SK-N-SH (cell line): ENCODE measurements at regions not wholly inside any gene's neighbourhood (a gene's known extent, or its start where the extent isn't known, plus 50 kb on each side); places are given as distances from the start of the nearest gene placed in this dataset.
A peak's percentile ranks its signal among the peaks of the same experiment; 100 is the strongest.

ENCODE experiments used
- CTCF ChIA-PET: fragments of 300-600, 350-600 bp; formaldehyde crosslinking; extraction: SDS; loops from one replicate; lab custom pipeline; 2021; lab: Yijun Ruan, JAX
- POLR2A ChIA-PET: fragments of 350-600 bp; sonication (Branson Sonifier 250); formaldehyde crosslinking; extraction: SDS; loops from one replicate; lab custom pipeline; 2020; ENCODE audit warnings: antibody characterized with exemption, inconsistent platforms; lab: Yijun Ruan, JAX
- DNase-seq: peaks from one replicate; pipeline ENCODE4 v3.0.0; 2012
- H2AFZ ChIP-seq: fragments of 200-600 bp; sonication (generic); 2 replicates; pipeline ENCODE4 v1.8.1; 2016; ENCODE audit warnings: antibody characterized with exemption, mild to moderate bottlenecking, low read depth
- H3F3A ChIP-seq: fragments of 200-600 bp; sonication (generic); replicated peaks from 2 replicates; pipeline ENCODE3; 2016; ENCODE audit warnings: antibody characterized with exemption, mild to moderate bottlenecking; ENCODE audit not compliant: insufficient read depth
- H3K27ac ChIP-seq, 2 experiments: fragments of 200-500 bp in 1 of 2; fragments of 200-600 bp in 1 of 2; sonication (Bioruptor generic) in 1 of 2; sonication (generic), shearing (Covaris generic) in 1 of 2; 2 replicates each; pipeline versions ENCODE4 v1.5.1 to v1.6.1; 2014 to 2016; ENCODE audit warnings: low read depth in 2 of 2, inconsistent platforms in 1 of 2, low read length in 1 of 2, mild to moderate bottlenecking in 1 of 2, mixed read lengths in 1 of 2
- H3K27me3 ChIP-seq: fragments of 200-600 bp; sonication (generic), shearing (Covaris generic); 2 replicates; pipeline ENCODE4 v1.6.1; 2016; ENCODE audit warnings: mixed run types; ENCODE audit not compliant: insufficient read depth
- H3K36me3 ChIP-seq, 2 experiments: fragments of 200-500 bp in 1 of 2; fragments of 200-600 bp in 1 of 2; sonication (Bioruptor generic) in 1 of 2; sonication (generic) in 1 of 2; replicated peaks in 1 of 2; 2 replicates each; pipeline versions ENCODE3 to v1.5.1; 2014 to 2016; ENCODE audit warnings: low read length in 1 of 2, mild to moderate bottlenecking in 1 of 2; ENCODE audit not compliant: insufficient read depth in 2 of 2, control insufficient read depth in 1 of 2
- H3K4me1 ChIP-seq, 2 experiments: fragments of 200-500 bp in 1 of 2; fragments of 200-600 bp in 1 of 2; sonication (Bioruptor generic) in 1 of 2; sonication (generic), shearing (Covaris generic) in 1 of 2; 2 replicates each; pipeline versions ENCODE4 v1.5.1 to v1.6.1; 2014 to 2016; ENCODE audit warnings: low read depth in 1 of 2, low read length in 1 of 2, mixed run types in 1 of 2; ENCODE audit not compliant: insufficient read depth in 2 of 2, control insufficient read depth in 1 of 2
- H3K4me2 ChIP-seq: fragments of 200-600 bp; sonication (generic), shearing (Covaris generic); 2 replicates; pipeline ENCODE4 v1.6.1; 2017; ENCODE audit warnings: mixed run types
- H3K4me3 ChIP-seq, 2 experiments: fragments of 200-500 bp in 1 of 2; fragments of 200-600 bp in 1 of 2; sonication (Bioruptor generic) in 1 of 2; sonication (generic), shearing (Covaris generic) in 1 of 2; 2 replicates each; pipeline versions ENCODE4 v1.5.1 to v1.8.1; 2014 to 2016; ENCODE audit warnings: low read depth in 2 of 2, inconsistent platforms in 1 of 2, low read length in 1 of 2, mild to moderate bottlenecking in 1 of 2, mixed read lengths in 1 of 2, moderate library complexity in 1 of 2
- H3K79me2 ChIP-seq: fragments of 200-600 bp; sonication (generic); 2 replicates; pipeline ENCODE4 v1.8.1; 2017; ENCODE audit warnings: mild to moderate bottlenecking; ENCODE audit not compliant: insufficient read depth
- H3K9ac ChIP-seq: fragments of 200-600 bp; sonication (generic); 2 replicates; pipeline ENCODE4 v1.6.1; 2017; ENCODE audit warnings: mixed run types
- H3K9me2 ChIP-seq: fragments of 200-600 bp; sonication (generic); 2 replicates; pipeline ENCODE4 v1.6.1; 2017; ENCODE audit warnings: mixed run types
- H3K9me3 ChIP-seq: fragments of 200-600 bp; sonication (generic); 2 replicates; pipeline ENCODE4 v1.6.1; 2017; ENCODE audit warnings: mixed run types, mild to moderate bottlenecking, moderate library complexity
- H4K20me1 ChIP-seq: fragments of 200-600 bp; sonication (generic); 2 replicates; pipeline ENCODE4 v1.6.1; 2017; ENCODE audit warnings: mild to moderate bottlenecking, mixed run types; ENCODE audit not compliant: insufficient read depth
- NFIC ChIP-seq: IDR thresholded peaks from 2 replicates; pipeline ENCODE4 v1.4.0; 2012; ENCODE audit warnings: borderline replicate concordance
- RCOR1 ChIP-seq: fragments of 150-350 bp; IDR thresholded peaks from 2 replicates; pipeline ENCODE4 v1.6.1; 2017; ENCODE audit warnings: antibody characterized with exemption, low read length
- SIN3A ChIP-seq: IDR thresholded peaks from 2 replicates; pipeline ENCODE4 v1.6.1; 2012; ENCODE audit warnings: low read depth, mild to moderate bottlenecking, low read length, moderate library complexity, borderline replicate concordance
- TAF1 ChIP-seq: IDR thresholded peaks from 2 replicates; pipeline ENCODE4 v1.6.1; 2012; ENCODE audit warnings: low read depth, mild to moderate bottlenecking, low read length, moderate library complexity, borderline replicate concordance
- WGBS: methylation state at CpG from one replicate; pipeline ENCODE4 v1.1.6; 2017; ENCODE audit warnings: low lambda C conversion rate; 5-methylcytosine and 5-hydroxymethylcytosine counted together
- TF ChIP-seq, protein P1 (sequence below): IDR thresholded peaks from 2 replicates; pipeline ENCODE4; 2012
- TF ChIP-seq, protein P2 (sequence below): IDR thresholded peaks from 2 replicates; pipeline ENCODE4 v1.4.0; 2012; ENCODE audit warnings: low read depth
- TF ChIP-seq, protein P3 (sequence below): fragments of 200-600 bp; sonication (generic); IDR thresholded peaks from 2 replicates; pipeline ENCODE4 v1.6.1; 2017; ENCODE audit warnings: antibody characterized with exemption, mild to moderate bottlenecking, moderate library complexity

DNA sequence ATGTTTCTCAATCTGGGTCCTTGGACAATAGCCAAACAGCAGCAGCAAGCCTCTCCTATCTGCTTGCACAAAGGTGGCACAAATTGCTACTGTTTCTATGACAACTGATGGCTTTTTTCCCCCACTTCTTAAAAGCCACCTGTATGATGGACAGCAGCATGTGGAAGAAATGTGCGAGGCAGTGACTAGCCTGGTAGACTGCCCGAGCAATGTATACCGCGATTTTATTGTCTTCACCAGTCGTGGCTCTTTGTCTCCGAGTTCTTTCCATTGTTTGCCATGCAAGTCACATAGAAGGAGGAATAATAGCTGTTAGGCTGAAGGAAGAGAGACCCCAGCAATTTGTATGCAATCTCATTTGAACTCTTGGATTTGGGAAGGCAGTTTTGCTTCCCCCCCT is 79.4 kb downstream of the S1PR1 start (continued):
- no peak for TF ChIP-seq RCOR1

DNA sequence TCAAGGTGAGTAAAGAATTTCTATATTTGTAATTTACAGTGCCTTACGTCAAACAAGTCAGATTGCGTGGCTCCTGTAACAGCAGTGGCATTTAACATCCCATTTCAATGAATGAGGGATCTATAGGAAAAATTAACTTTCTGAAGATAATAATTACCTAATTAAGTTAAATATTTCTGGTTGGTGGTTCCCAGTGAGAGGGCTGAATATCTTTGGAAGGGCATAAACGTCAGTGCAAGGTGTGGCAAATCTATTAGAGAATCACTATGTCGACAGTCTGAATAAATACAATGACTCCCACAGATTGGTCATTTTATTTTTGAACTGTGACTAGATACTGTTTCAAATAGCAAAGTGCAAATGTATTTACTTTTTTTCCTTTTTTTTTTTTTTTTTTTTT is 80.0 kb downstream of the S1PR1 start:
- 67% methylated on average over 4 of the region's 4 CpGs for WGBS
- H3K36me3 ChIP-seq: no peaks in the 10 kb centered on the region
- no peak overlapping the region for H3K9ac ChIP-seq
- no peaks in the 10 kb centered on the region for H3F3A ChIP-seq
- TF ChIP-seq SIN3A (no peak), NFIC (no peak), RCOR1 (no peak), TAF1 (no peak)
- TF ChIP-seq, protein P1, sequence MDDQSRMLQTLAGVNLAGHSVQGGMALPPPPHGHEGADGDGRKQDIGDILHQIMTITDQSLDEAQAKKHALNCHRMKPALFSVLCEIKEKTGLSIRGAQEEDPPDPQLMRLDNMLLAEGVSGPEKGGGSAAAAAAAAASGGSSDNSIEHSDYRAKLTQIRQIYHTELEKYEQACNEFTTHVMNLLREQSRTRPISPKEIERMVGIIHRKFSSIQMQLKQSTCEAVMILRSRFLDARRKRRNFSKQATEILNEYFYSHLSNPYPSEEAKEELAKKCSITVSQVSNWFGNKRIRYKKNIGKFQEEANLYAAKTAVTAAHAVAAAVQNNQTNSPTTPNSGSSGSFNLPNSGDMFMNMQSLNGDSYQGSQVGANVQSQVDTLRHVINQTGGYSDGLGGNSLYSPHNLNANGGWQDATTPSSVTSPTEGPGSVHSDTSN: no peak
- TF ChIP-seq, protein P2, sequence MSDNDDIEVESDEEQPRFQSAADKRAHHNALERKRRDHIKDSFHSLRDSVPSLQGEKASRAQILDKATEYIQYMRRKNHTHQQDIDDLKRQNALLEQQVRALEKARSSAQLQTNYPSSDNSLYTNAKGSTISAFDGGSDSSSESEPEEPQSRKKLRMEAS: no peak
- H2AFZ ChIP-seq: no peak overlapping the region
- no peak overlapping the region for H3K4me3 ChIP-seq
- POLR2A ChIA-PET: no interaction called here
- no peak overlapping the region for H3K27ac ChIP-seq
- DNase-seq: no peak
- CTCF ChIA-PET: interaction anchor here (1.0 to 1.9 kb wide), 3 partner anchors 8 to 41 kb away, joined by 6 to 17 read pairs (median 7); no protein-coding TSS in a partner anchor
- H4K20me1 ChIP-seq: no peaks in the 10 kb centered on the region
- H3K79me2 ChIP-seq: no peaks in the 10 kb centered on the region
- H3K4me1 ChIP-seq: no peaks in the 10 kb centered on the region; a peak in 1 of 4 replicates
- no peaks in the 10 kb centered on the region for H3K9me3 ChIP-seq
- H3K9me2 ChIP-seq: no peaks in the 10 kb centered on the region
- H3K4me2 ChIP-seq: no peak overlapping the region
- no peaks in the 10 kb centered on the region; the same call in 1 of the 2 replicates for H3K27me3 ChIP-seq

DNA sequence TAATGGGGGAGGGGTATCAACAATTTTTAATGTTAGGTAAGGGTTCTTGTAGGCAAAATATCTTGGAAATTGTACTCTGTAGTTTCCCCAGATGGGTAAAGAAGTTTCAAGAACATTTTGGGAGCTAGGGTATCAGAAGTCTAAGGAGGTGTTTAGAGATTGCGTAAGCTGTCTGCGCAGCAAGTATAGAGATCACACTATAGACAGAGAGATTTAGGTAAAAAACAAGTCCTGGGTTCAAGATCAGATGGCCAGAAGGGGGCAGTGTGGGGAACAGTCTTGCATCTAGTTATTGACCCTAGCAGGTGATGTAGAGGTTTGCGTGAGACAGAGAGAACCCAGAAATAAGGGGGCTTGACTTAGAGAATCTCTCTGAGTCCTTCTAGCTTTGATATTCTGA is 80.8 kb downstream of the S1PR1 start:
- Histone ChIP-seq H3K4me2 (no peak overlapping the region), H3K9me2 (no peaks in the 10 kb centered on the region), H3F3A (no peaks in the 10 kb centered on the region), H3K4me3 (no peak overlapping the region), H3K27ac (no peak overlapping the region), H3K9ac (no peak overlapping the region), H3K36me3 (no peaks in the 10 kb centered on the region), H3K4me1 (no peaks in the 10 kb centered on the region; a peak in 1 of 4 replicates), H2AFZ (no peak overlapping the region), H4K20me1 (no peaks in the 10 kb centered on the region), H3K9me3 (no peaks in the 10 kb centered on the region), H3K27me3 (no peaks in the 10 kb centered on the region; the same call in 1 of the 2 replicates), H3K79me2 (no peaks in the 10 kb centered on the region)
- POLR2A ChIA-PET: no interaction called here
- CTCF ChIA-PET: interaction anchor here (1.0 to 1.9 kb wide), 6 partner anchors 9 to 40 kb away, joined by 3 to 17 read pairs (median 6); no protein-coding TSS in a partner anchor
- 97% methylated on average over 3 of the region's 3 CpGs for WGBS
- no peak for DNase-seq
- TF ChIP-seq, protein P3, sequence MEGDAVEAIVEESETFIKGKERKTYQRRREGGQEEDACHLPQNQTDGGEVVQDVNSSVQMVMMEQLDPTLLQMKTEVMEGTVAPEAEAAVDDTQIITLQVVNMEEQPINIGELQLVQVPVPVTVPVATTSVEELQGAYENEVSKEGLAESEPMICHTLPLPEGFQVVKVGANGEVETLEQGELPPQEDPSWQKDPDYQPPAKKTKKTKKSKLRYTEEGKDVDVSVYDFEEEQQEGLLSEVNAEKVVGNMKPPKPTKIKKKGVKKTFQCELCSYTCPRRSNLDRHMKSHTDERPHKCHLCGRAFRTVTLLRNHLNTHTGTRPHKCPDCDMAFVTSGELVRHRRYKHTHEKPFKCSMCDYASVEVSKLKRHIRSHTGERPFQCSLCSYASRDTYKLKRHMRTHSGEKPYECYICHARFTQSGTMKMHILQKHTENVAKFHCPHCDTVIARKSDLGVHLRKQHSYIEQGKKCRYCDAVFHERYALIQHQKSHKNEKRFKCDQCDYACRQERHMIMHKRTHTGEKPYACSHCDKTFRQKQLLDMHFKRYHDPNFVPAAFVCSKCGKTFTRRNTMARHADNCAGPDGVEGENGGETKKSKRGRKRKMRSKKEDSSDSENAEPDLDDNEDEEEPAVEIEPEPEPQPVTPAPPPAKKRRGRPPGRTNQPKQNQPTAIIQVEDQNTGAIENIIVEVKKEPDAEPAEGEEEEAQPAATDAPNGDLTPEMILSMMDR: peak; percentile 29; the same call in 1 of the 2 replicates
- no peak for TF ChIP-seq RCOR1
